GM21786 (cell line): ENCODE measurements at regions not wholly inside any gene's neighbourhood (a gene's known extent, or its start where the extent isn't known, plus 50 kb on each side); places are given as distances from the start of the nearest gene placed in this dataset.
"Not testable (repeated sequence)": the region's sequence is repeated elsewhere in the genome, so short reads cannot be mapped to it uniquely, and the experiment has no call there.

Source experiments
- ATAC-seq: cut with Tn5 transposase; IDR thresholded peaks from one replicate; pipeline ENCODE4 v1.9.1; 2021; ENCODE audit not compliant: unreplicated experiment

- no peak for ATAC-seq
Measured at GRCh38 chr3:193114431-193115340, 126.3 kb upstream of the PLAAT1 start.

GRCh38 chr3:193116871-193117270 is 124.2 kb upstream of the PLAAT1 start:
- no peak for ATAC-seq

- no peak for ATAC-seq
Measured at GRCh38 chr3:193118907-193119306, 122.1 kb upstream of the PLAAT1 start.

GRCh38 chr3:193119926-193120325 is 121.1 kb upstream of the PLAAT1 start:
- no peak for ATAC-seq

GRCh38 chr3:193124861-193125260 is 116.2 kb upstream of the PLAAT1 start:
- no peak for ATAC-seq

GRCh38 chr3:193129607-193130006 is 111.4 kb upstream of the PLAAT1 start:
- ATAC-seq, result no peak

GRCh38 chr3:193130576-193130975 is 110.4 kb upstream of the PLAAT1 start:
- ATAC-seq, result no peak

GRCh38 chr3:193132241-193132640 is 108.8 kb upstream of the PLAAT1 start:
- no peak for ATAC-seq

- ATAC-seq, result no peak
Measured at GRCh38 chr3:193132964-193133363, 108.1 kb upstream of the PLAAT1 start.

- no peak for ATAC-seq
Measured at GRCh38 chr3:193134856-193135255, 106.2 kb upstream of the PLAAT1 start.

- ATAC-seq, result no peak
Measured at GRCh38 chr3:193140381-193140780, 100.6 kb upstream of the PLAAT1 start.

- no peak for ATAC-seq
Measured at GRCh38 chr3:193145248-193145647, 95.8 kb upstream of the PLAAT1 start.

GRCh38 chr3:193148688-193149473 is 92.1 kb upstream of the PLAAT1 start:
- no peak for ATAC-seq

GRCh38 chr3:193149998-193150397 is 91.0 kb upstream of the PLAAT1 start:
- ATAC-seq, result no peak

GRCh38 chr3:193155044-193155781 is 85.8 kb upstream of the PLAAT1 start:
- ATAC-seq, result not testable (repeated sequence)

- no peak for ATAC-seq
Measured at GRCh38 chr3:193157051-193157450, 84.0 kb upstream of the PLAAT1 start.

GRCh38 chr3:193165431-193166120 is 75.4 kb upstream of the PLAAT1 start:
- no peak for ATAC-seq

- ATAC-seq, result no peak
Measured at GRCh38 chr3:193168931-193169330, 72.1 kb upstream of the PLAAT1 start.

GRCh38 chr3:193174140-193174539 is 66.9 kb upstream of the PLAAT1 start:
- ATAC-seq, result no peak

- ATAC-seq, result not testable (repeated sequence)
Measured at GRCh38 chr3:193179332-193180012, 61.5 kb upstream of the PLAAT1 start.
